LNCAP (cell line): ENCODE measurements at regions not wholly inside any gene's neighbourhood (a gene's known extent, or its start where the extent isn't known, plus 50 kb on each side); places are given as distances from the start of the nearest gene placed in this dataset.

Experiments
- TF ChIP-seq, protein P1 (sequence below): fragments of 450-650 bp; IDR thresholded peaks from 2 replicates; pipeline ENCODE4 v1.5.1; 2017; ENCODE audit warnings: mild to moderate bottlenecking

GRCh38 chr18:37659906-37660305, 94.3 kb upstream of the CELF4 start:
- TF ChIP-seq, protein P1, sequence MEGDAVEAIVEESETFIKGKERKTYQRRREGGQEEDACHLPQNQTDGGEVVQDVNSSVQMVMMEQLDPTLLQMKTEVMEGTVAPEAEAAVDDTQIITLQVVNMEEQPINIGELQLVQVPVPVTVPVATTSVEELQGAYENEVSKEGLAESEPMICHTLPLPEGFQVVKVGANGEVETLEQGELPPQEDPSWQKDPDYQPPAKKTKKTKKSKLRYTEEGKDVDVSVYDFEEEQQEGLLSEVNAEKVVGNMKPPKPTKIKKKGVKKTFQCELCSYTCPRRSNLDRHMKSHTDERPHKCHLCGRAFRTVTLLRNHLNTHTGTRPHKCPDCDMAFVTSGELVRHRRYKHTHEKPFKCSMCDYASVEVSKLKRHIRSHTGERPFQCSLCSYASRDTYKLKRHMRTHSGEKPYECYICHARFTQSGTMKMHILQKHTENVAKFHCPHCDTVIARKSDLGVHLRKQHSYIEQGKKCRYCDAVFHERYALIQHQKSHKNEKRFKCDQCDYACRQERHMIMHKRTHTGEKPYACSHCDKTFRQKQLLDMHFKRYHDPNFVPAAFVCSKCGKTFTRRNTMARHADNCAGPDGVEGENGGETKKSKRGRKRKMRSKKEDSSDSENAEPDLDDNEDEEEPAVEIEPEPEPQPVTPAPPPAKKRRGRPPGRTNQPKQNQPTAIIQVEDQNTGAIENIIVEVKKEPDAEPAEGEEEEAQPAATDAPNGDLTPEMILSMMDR: no peak

GRCh38 chr18:37658894-37659293, 93.3 kb upstream of the CELF4 start:
- TF ChIP-seq, protein P1: no peak

- TF ChIP-seq, protein P1: no peak
These were observed 91.9 kb upstream of the CELF4 start for GRCh38 chr18:37657493-37657892.

- TF ChIP-seq, protein P1: no peak
These were observed 89.3 kb upstream of the CELF4 start for GRCh38 chr18:37654731-37655369.

DNA sequence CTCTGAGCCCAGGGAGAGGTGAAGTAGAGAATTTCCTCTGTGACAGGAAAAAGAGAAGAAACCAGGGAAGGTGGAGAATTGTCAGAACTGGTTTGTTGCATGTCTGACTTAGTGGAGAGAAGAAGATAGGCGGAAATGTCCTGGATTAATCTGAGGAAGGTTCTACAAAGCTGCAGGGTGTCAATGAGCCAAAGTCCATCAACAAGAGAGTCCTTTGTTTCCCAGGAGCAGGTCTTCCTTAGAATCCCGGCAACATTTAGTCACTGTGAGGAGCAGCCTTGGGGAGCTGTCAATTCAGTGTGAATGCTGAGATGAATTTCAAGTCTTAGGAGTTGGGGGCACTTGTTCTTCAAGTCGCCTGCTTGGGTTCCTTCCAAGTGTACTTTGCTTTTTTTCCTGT, 88.4 kb upstream of the CELF4 start:
- TF ChIP-seq, protein P1: no peak

DNA sequence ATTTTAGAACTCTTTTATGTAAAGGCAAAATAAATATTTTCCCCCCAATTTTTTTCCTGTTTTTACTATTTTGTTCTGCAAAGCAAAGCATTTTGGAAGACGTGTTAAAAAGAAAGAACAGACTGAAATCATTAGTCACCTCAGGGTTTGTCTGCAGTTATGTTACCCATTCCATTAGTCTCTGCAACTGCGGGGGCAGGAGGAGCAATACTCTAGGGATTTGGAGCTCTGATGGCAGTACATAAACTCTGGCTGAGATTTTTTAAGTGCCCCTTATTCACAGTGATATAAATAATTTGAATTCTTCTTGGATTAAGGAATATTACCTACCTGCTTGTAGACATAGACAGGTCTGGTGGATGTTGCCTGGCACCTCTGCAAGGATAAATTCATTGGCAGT, 88.0 kb upstream of the CELF4 start:
- TF ChIP-seq, protein P1: no peak

- TF ChIP-seq, protein P1: no peak
These were observed 84.3 kb upstream of the CELF4 start for GRCh38 chr18:37649930-37650329.

GRCh38 chr18:37649416-37649815, 83.8 kb upstream of the CELF4 start:
- TF ChIP-seq, protein P1: no peak
